A549 (cell line): ENCODE measurements at regions not wholly inside any gene's neighbourhood (a gene's known extent, or its start where the extent isn't known, plus 50 kb on each side); places are given as distances from the start of the nearest gene placed in this dataset.

Experiments used
- ATAC-seq, 2 experiments: fragments of 200-7000 bp in 1 of 2; fragments of >200 bp in 1 of 2; cut with Nextera tagmentation in 1 of 2; cut with Tn5 transposase in 1 of 2; 3 replicates each; pipeline versions ENCODE4 v1.8.0 to v1.9.1; 2018 to 2020; ENCODE audit warnings: mild to moderate bottlenecking in 1 of 2, moderate library complexity in 1 of 2
- CTCF ChIA-PET: fragments of 300-600 bp; sonication (Branson Sonifier 250); formaldehyde crosslinking; extraction: SDS; loops from one replicate; lab custom pipeline; 2021; ENCODE audit warnings: antibody characterized with exemption, inconsistent platforms; lab: Yijun Ruan, JAX
- POLR2A ChIA-PET: fragments of 350-600 bp; formaldehyde crosslinking; extraction: SDS; loops from one replicate; lab custom pipeline; 2021; ENCODE audit warnings: antibody characterized with exemption, inconsistent platforms; lab: Yijun Ruan, JAX
- DNase-seq, 2 experiments: peaks; one replicate each; pipeline versions ENCODE4 v3.0.0 to v3.0.0-alpha.2; 2011 to 2016; ENCODE audit warnings: low read depth in 1 of 2, low spot score in 1 of 2
- FAIRE-seq: peaks from 2 replicates; lab custom pipeline; 2011; peaks lifted over from hg19 to GRCh38; lab: Jason Lieb, UNC
- H3K27ac ChIP-seq, 2 experiments: fragments of >200 bp; sonication (Bioruptor Twin); formaldehyde crosslinking; 3 replicates each; pipeline ENCODE4 v1.5.1; 2016 to 2017
- H3K4me1 ChIP-seq: fragments of >200 bp; sonication (Bioruptor Twin); formaldehyde crosslinking; 3 replicates; pipeline ENCODE4 v1.6.1; 2016
- H3K4me2 ChIP-seq: fragments of >200 bp; sonication (Bioruptor Twin); formaldehyde crosslinking; 3 replicates; pipeline ENCODE4 v1.6.1; 2016
- H3K4me3 ChIP-seq: fragments of >200 bp; sonication (Bioruptor Twin); formaldehyde crosslinking; 3 replicates; pipeline ENCODE4 v1.5.1; 2016
- H3K9me3 ChIP-seq: fragments of >200 bp; sonication (Bioruptor Twin); formaldehyde crosslinking; 3 replicates; pipeline ENCODE4 v1.6.1; 2016
- BHLHE40 ChIP-seq: IDR thresholded peaks from 2 replicates; pipeline ENCODE4 v1.6.1; 2012; ENCODE audit warnings: low read depth, low read length, inconsistent platforms
- CBX8 ChIP-seq: fragments of 200-600 bp; sonication (generic); IDR thresholded peaks from 2 replicates; pipeline ENCODE4 v1.6.1; 2016
- EHF ChIP-seq: fragments of 250-450 bp; sonication (Bioruptor Pico); IDR thresholded peaks from 2 replicates; pipeline ENCODE4 v1.5.0; 2020; ENCODE audit warnings: mild to moderate bottlenecking
- EHMT2 ChIP-seq: fragments of 200-600 bp; sonication (generic); IDR thresholded peaks from 2 replicates; pipeline ENCODE4 v1.6.1; 2016; ENCODE audit warnings: antibody characterized with exemption, low read depth, mild to moderate bottlenecking, moderate library complexity
- ESRRA ChIP-seq: fragments of 150-350 bp; IDR thresholded peaks from 2 replicates; pipeline ENCODE4 v1.6.1; 2014; ENCODE audit warnings: mild to moderate bottlenecking, low read length, borderline replicate concordance
- FOSB ChIP-seq: fragments of 250-450 bp; sonication (Bioruptor Pico); IDR thresholded peaks from 2 replicates; pipeline ENCODE4 v1.5.0; 2020; ENCODE audit warnings: mild to moderate bottlenecking, moderate library complexity
- GATA3 ChIP-seq: IDR thresholded peaks from 2 replicates; pipeline ENCODE4 v1.6.1; 2012; ENCODE audit warnings: borderline replicate concordance
- HEYL ChIP-seq: fragments of 250-450 bp; sonication (Bioruptor Pico); IDR thresholded peaks from 2 replicates; pipeline ENCODE4 v1.8.0; 2021; ENCODE audit warnings: mild to moderate bottlenecking, moderate library complexity
- HOXB5 ChIP-seq: fragments of 250-450 bp; sonication (Bioruptor Pico); IDR thresholded peaks from 2 replicates; pipeline ENCODE4 v1.5.0; 2020; ENCODE audit warnings: mild to moderate bottlenecking, moderate library complexity
- JUN ChIP-seq, 2 experiments: fragments of >200 bp; sonication (Bioruptor Twin); formaldehyde crosslinking; IDR thresholded peaks; 2 replicates in 1 of 2; 3 replicates in 1 of 2; pipeline ENCODE4 v1.6.1; 2016 to 2017
- KDM5A ChIP-seq: fragments of 200-600 bp; sonication (generic); IDR thresholded peaks from 2 replicates; pipeline ENCODE4 v1.6.1; 2016; ENCODE audit warnings: antibody characterized with exemption, mild to moderate bottlenecking
- MAZ ChIP-seq: fragments of 150-350 bp; IDR thresholded peaks from 2 replicates; pipeline ENCODE4 v1.6.1; 2014; ENCODE audit warnings: antibody characterized with exemption, low read depth, low read length, borderline replicate concordance
- MYC ChIP-seq: IDR thresholded peaks from 2 replicates; pipeline ENCODE4 v1.6.1; 2012; ENCODE audit warnings: mild to moderate bottlenecking, inconsistent platforms, low read length, improper control_type of control experiment, borderline replicate concordance
- RARB ChIP-seq: fragments of 250-450 bp; sonication (Bioruptor Pico); IDR thresholded peaks from 2 replicates; pipeline ENCODE4 v1.8.0; 2021; ENCODE audit warnings: mild to moderate bottlenecking, moderate library complexity
- RFX5 ChIP-seq: fragments of 450-650 bp; IDR thresholded peaks from 2 replicates; pipeline ENCODE4 v1.7.1; 2014; ENCODE audit warnings: antibody characterized with exemption, mild to moderate bottlenecking, moderate library complexity
- SMC3 ChIP-seq: fragments of >200 bp; sonication (Bioruptor Twin); formaldehyde crosslinking; IDR thresholded peaks from 3 replicates; pipeline ENCODE4 v1.6.1; 2018; ENCODE audit warnings: inconsistent platforms
- ZC3H11A ChIP-seq: fragments of 450-650 bp; IDR thresholded peaks from 2 replicates; pipeline ENCODE4 v1.6.1; 2014; ENCODE audit warnings: antibody characterized with exemption, mild to moderate bottlenecking
- WGBS: methylation state at CpG from one replicate; pipeline ENCODE4 v1.1.6; 2017; ENCODE audit errors: missing lambda C conversion rate; 5-methylcytosine and 5-hydroxymethylcytosine counted together
- TF ChIP-seq, protein P1 (sequence below): fragments of 250-450 bp; sonication (Bioruptor Pico); IDR thresholded peaks from 2 replicates; pipeline ENCODE4 v1.5.0; 2021; ENCODE audit warnings: mild to moderate bottlenecking, moderate library complexity, borderline replicate concordance
- TF ChIP-seq, protein P2 (sequence below): fragments of 150-350 bp; IDR thresholded peaks from 2 replicates; pipeline ENCODE4 v1.6.1; 2014; ENCODE audit warnings: low read depth, mild to moderate bottlenecking, low read length
- TF ChIP-seq, protein P3 (sequence below): IDR thresholded peaks from 2 replicates; pipeline ENCODE4 v1.6.1; 2012; ENCODE audit warnings: low read depth, borderline replicate concordance
- TF ChIP-seq, protein P4 (sequence below): fragments of >200 bp; sonication (Bioruptor Twin); formaldehyde crosslinking; IDR thresholded peaks from 2 replicates; pipeline ENCODE4 v1.6.1; 2016
- TF ChIP-seq, protein P5 (sequence below): fragments of 450-650 bp; IDR thresholded peaks from 2 replicates; pipeline ENCODE4 v1.6.1; 2014; ENCODE audit warnings: antibody characterized with exemption

DNA sequence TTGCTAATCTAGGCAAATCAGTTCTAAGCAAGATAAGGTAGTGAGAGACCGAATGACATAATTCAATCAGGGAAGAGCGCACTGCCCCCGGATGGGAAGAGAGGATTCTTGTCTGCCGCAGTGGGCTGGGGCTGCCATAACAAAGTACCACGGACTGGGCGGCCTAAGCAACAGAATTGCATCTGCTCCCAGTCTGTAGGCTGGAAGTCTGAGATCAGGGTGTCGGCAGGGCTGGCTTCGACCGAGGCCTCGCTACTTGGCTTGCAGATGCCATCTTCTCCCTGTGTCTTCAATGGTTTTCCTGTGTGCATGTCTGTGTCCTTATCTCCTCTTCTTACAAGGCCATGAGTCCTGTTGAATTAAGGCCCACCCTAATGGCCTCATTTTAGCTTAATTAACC is 59.7 kb upstream of the TMEM72 start:
- DNase-seq (no peak), ATAC-seq (no peak), FAIRE-seq (no peak)
- CTCF ChIA-PET = interaction anchor here (6.3 kb wide), 1 partner anchor 14 kb away, joined by 36 read pairs; no protein-coding TSS in a partner anchor
- TF ChIP-seq JUN (IDR thresholded peaks at IDR 0.05) = no peak
- TF ChIP-seq, protein P1, sequence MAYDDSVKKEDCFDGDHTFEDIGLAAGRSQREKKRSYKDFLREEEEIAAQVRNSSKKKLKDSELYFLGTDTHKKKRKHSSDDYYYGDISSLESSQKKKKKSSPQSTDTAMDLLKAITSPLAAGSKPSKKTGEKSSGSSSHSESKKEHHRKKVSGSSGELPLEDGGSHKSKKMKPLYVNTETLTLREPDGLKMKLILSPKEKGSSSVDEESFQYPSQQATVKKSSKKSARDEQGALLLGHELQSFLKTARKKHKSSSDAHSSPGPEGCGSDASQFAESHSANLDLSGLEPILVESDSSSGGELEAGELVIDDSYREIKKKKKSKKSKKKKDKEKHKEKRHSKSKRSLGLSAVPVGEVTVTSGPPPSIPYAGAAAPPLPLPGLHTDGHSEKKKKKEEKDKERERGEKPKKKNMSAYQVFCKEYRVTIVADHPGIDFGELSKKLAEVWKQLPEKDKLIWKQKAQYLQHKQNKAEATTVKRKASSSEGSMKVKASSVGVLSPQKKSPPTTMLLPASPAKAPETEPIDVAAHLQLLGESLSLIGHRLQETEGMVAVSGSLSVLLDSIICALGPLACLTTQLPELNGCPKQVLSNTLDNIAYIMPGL = no peak
- TF ChIP-seq EHMT2 = no peak
- no peak for TF ChIP-seq CBX8
- TF ChIP-seq, protein P2, sequence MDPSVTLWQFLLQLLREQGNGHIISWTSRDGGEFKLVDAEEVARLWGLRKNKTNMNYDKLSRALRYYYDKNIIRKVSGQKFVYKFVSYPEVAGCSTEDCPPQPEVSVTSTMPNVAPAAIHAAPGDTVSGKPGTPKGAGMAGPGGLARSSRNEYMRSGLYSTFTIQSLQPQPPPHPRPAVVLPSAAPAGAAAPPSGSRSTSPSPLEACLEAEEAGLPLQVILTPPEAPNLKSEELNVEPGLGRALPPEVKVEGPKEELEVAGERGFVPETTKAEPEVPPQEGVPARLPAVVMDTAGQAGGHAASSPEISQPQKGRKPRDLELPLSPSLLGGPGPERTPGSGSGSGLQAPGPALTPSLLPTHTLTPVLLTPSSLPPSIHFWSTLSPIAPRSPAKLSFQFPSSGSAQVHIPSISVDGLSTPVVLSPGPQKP = no peak
- POLR2A ChIA-PET = no interaction called here
- no peak overlapping the region for H3K4me3 ChIP-seq
- 64% methylated on average over 10 of the region's 10 CpGs for WGBS
- H3K4me1 ChIP-seq = no peaks in the 10 kb centered on the region
- H3K4me2 ChIP-seq = no peak overlapping the region
- H3K27ac ChIP-seq = no peak overlapping the region
- H3K9me3 ChIP-seq = no peaks in the 10 kb centered on the region

DNA sequence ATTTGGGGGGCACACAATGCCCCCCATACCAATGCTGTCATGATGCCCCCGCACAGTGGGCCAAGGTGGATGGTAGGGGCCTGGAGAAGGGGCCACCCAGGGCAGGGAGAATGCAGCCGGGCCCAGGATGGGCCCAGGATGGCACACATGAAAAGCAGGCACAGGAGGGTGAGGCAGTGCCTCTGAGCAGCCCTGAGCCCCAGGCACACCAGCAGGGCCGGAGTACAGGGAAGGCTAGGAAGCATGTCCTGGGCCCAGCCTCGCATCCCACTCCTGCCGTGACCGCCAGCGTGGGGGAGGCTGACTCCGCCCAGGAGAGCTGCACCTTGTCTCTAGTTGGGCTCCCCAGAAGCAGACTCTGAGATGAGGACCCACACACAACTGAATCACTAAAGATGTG is 59.3 kb upstream of the TMEM72 start:
- ATAC-seq = no peak
- WGBS = 30% methylated on average over 7 of the region's 8 CpGs
- CTCF ChIA-PET = interaction anchor here (0.6 to 6.3 kb wide), 2 partner anchors 13 to 42 kb away, joined by 3 to 36 read pairs; no protein-coding TSS in a partner anchor
- H3K4me1 ChIP-seq = no peaks in the 10 kb centered on the region
- no peak for TF ChIP-seq EHMT2
- TF ChIP-seq, all 56 proteins: peak for 0
- no peak for FAIRE-seq
- Histone ChIP-seq H3K4me3 (no peak overlapping the region), H3K27ac (no peak overlapping the region), H3K9me3 (no peaks in the 10 kb centered on the region), H3K4me2 (no peak overlapping the region)
- no peak for DNase-seq
- POLR2A ChIA-PET = no interaction called here

DNA sequence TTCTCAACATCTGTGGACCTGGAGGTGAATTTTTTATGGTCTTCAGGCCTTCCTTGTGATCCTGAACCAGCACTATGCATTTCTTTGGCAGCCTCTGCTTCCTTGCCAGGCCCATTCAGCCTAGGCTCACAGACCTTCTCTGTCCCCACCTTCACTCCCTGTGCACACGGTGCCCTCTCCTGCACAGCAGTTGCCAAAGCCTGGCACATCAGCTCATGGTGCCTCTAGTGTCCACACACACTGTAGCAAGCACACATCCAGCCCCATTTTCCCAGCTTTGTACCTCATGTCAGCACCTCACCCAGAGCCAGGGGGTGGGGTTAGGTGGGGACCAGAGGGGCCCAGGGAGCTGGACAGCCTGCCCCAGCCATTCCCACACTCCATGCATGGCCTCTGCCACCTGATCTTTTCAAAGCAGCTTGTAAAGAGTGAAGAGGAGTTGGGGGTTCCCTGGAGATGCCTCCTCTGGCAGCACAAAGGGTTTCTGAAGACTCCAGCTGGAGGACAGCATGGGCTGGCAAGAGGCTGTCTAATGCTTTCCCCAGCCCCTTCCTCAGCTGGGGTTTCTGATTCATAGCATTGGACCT is 57.9 kb upstream of the TMEM72 start:
- no peak for ATAC-seq
- DNase-seq = no peak
- no peaks in the 10 kb centered on the region for H3K9me3 ChIP-seq
- no peak overlapping the region for H3K4me3 ChIP-seq
- TF ChIP-seq FOSB (CRISPR knock-in tag) = no peak
- TF ChIP-seq, all 56 proteins: peak for 0
- Histone ChIP-seq H3K27ac (no peak overlapping the region), H3K4me1 (no peaks in the 10 kb centered on the region), H3K4me2 (no peak overlapping the region)
- ChIA-PET CTCF (interaction anchor here (0.5 to 6.3 kb wide), 4 partner anchors 10 to 1327 kb away, joined by 3 to 36 read pairs (median 4); no protein-coding TSS in a partner anchor), POLR2A (no interaction called here)
- 0% methylated on average over 1 of the region's 1 CpG for WGBS
- FAIRE-seq = no peak

DNA sequence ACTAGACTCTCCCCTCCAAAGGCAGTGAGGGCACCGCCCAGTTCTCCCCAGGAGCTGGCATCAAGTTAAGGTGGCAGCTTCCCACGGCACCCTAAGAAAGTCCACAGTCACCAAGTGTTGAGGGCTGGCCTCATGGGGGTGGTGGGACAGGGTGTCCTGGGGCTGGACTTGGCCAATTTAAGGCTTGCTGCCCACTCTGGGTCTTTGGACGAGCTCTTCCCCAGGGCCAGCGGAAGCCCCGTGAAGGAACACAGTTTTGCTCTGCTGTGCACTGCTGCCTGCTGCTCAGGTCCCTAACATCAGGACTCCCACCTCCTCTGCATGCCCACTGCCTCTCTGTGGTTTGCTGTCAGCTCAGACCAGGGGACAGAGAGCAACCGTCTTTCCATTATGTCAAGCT is 57.3 kb upstream of the TMEM72 start:
- H3K9me3 ChIP-seq = no peaks in the 10 kb centered on the region
- no peak overlapping the region for H3K4me2 ChIP-seq
- FAIRE-seq (no peak), ATAC-seq (no peak), DNase-seq (no peak)
- H3K4me3 ChIP-seq = no peak overlapping the region
- no peak for TF ChIP-seq MAZ
- TF ChIP-seq, protein P1 = no peak
- TF ChIP-seq ESRRA = no peak
- no peak for TF ChIP-seq KDM5A
- TF ChIP-seq, protein P3, sequence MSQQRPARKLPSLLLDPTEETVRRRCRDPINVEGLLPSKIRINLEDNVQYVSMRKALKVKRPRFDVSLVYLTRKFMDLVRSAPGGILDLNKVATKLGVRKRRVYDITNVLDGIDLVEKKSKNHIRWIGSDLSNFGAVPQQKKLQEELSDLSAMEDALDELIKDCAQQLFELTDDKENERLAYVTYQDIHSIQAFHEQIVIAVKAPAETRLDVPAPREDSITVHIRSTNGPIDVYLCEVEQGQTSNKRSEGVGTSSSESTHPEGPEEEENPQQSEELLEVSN = no peak
- no peak for TF ChIP-seq RFX5
- TF ChIP-seq RARB (CRISPR knock-in tag) = no peak
- TF ChIP-seq, protein P4, sequence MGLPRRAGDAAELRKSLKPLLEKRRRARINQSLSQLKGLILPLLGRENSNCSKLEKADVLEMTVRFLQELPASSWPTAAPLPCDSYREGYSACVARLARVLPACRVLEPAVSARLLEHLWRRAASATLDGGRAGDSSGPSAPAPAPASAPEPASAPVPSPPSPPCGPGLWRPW = no peak
- TF ChIP-seq GATA3 = no peak
- no peak for TF ChIP-seq MYC
- no peak for TF ChIP-seq SMC3
- no peak for TF ChIP-seq EHF (CRISPR knock-in tag)
- no peak for TF ChIP-seq ZC3H11A
- TF ChIP-seq, protein P5, sequence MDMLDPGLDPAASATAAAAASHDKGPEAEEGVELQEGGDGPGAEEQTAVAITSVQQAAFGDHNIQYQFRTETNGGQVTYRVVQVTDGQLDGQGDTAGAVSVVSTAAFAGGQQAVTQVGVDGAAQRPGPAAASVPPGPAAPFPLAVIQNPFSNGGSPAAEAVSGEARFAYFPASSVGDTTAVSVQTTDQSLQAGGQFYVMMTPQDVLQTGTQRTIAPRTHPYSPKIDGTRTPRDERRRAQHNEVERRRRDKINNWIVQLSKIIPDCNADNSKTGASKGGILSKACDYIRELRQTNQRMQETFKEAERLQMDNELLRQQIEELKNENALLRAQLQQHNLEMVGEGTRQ = no peak
- TF ChIP-seq BHLHE40 = no peak
- TF ChIP-seq HOXB5 = no peak
- TF ChIP-seq HEYL = no peak
- POLR2A ChIA-PET = no interaction called here
- no peaks in the 10 kb centered on the region for H3K4me1 ChIP-seq
- CTCF ChIA-PET = interaction anchor here (0.6 to 6.3 kb wide), 4 partner anchors 9 to 1327 kb away, joined by 3 to 36 read pairs (median 4); no protein-coding TSS in a partner anchor
- 15% methylated on average over 5 of the region's 6 CpGs for WGBS
- no peak overlapping the region for H3K27ac ChIP-seq
